ENCODE measurements at regions not wholly inside any gene's neighbourhood (a gene's known extent, or its start where the extent isn't known, plus 50 kb on each side); places are given as distances from the start of the nearest gene placed in this dataset.

- no peak overlapping the region for H3K4me3 ChIP-seq (ENCODE audit: low read depth, low read length)
Observed at GRCh38 chr13:95352486-95352885, 51.2 kb upstream of the ABCC4 start.

- no peak overlapping the region for H3K4me3 ChIP-seq (ENCODE audit: low read depth, low read length)
Observed at GRCh38 chr13:95354156-95354555, 52.9 kb upstream of the ABCC4 start.

GRCh38 chr13:95354680-95355487, 53.6 kb upstream of the ABCC4 start:
- H3K4me3 ChIP-seq (ENCODE audit: low read depth, low read length) = no peak overlapping the region

GRCh38 chr13:95355494-95355893, 54.2 kb upstream of the ABCC4 start:
- H3K4me3 ChIP-seq (ENCODE audit: low read depth, low read length) = no peak overlapping the region

GRCh38 chr13:95356916-95357315, 55.7 kb upstream of the ABCC4 start:
- H3K4me3 ChIP-seq (ENCODE audit: low read depth, low read length) = no peak overlapping the region

GRCh38 chr13:95357875-95358274, 56.6 kb upstream of the ABCC4 start:
- H3K4me3 ChIP-seq (ENCODE audit: low read depth, low read length) = no peak overlapping the region

GRCh38 chr13:95360052-95360451, 58.8 kb upstream of the ABCC4 start:
- no peak overlapping the region for H3K4me3 ChIP-seq (ENCODE audit: low read depth, low read length)

- no peak overlapping the region for H3K4me3 ChIP-seq (ENCODE audit: low read depth, low read length)
Observed at GRCh38 chr13:95360464-95361097, 59.3 kb upstream of the ABCC4 start.

- H3K4me3 ChIP-seq (ENCODE audit: low read depth, low read length) = no peak overlapping the region
Observed at GRCh38 chr13:95361686-95362085, 60.4 kb upstream of the ABCC4 start.

GRCh38 chr13:95362666-95363065, 61.4 kb upstream of the ABCC4 start:
- no peak overlapping the region for H3K4me3 ChIP-seq (ENCODE audit: low read depth, low read length)

- H3K4me3 ChIP-seq (ENCODE audit: low read depth, low read length) = no peak overlapping the region
Observed at GRCh38 chr13:95367309-95367843, 66.1 kb upstream of the ABCC4 start.

- H3K4me3 ChIP-seq (ENCODE audit: low read depth, low read length) = no peak overlapping the region
Observed at GRCh38 chr13:95368998-95369397, 67.7 kb upstream of the ABCC4 start.

- no peak overlapping the region for H3K4me3 ChIP-seq (ENCODE audit: low read depth, low read length)
Observed at GRCh38 chr13:95375706-95376105, 74.5 kb upstream of the ABCC4 start.

GRCh38 chr13:95378603-95379002, 77.4 kb upstream of the ABCC4 start:
- no peak overlapping the region for H3K4me3 ChIP-seq (ENCODE audit: low read depth, low read length)

- H3K4me3 ChIP-seq (ENCODE audit: low read depth, low read length) = no peak overlapping the region
Observed at GRCh38 chr13:95380468-95381211, 79.4 kb upstream of the ABCC4 start.

- no peak overlapping the region for H3K4me3 ChIP-seq (ENCODE audit: low read depth, low read length)
Observed at GRCh38 chr13:95381212-95381527, 79.9 kb upstream of the ABCC4 start.

GRCh38 chr13:95382411-95382810, 81.2 kb upstream of the ABCC4 start:
- H3K4me3 ChIP-seq (ENCODE audit: low read depth, low read length) = no peak overlapping the region

- no peak overlapping the region for H3K4me3 ChIP-seq (ENCODE audit: low read depth, low read length)
Observed at GRCh38 chr13:95382916-95383315, 81.7 kb upstream of the ABCC4 start.

GRCh38 chr13:95385373-95385772, 84.1 kb upstream of the ABCC4 start:
- H3K4me3 ChIP-seq (ENCODE audit: low read depth, low read length) = no peak overlapping the region

GRCh38 chr13:95385798-95386197, 84.5 kb upstream of the ABCC4 start:
- no peak overlapping the region for H3K4me3 ChIP-seq (ENCODE audit: low read depth, low read length)

- no peak overlapping the region for H3K4me3 ChIP-seq (ENCODE audit: low read depth, low read length)
Observed at GRCh38 chr13:95386370-95386769, 85.1 kb upstream of the ABCC4 start.

GRCh38 chr13:95387733-95388207, 86.5 kb upstream of the ABCC4 start:
- no peak overlapping the region for H3K4me3 ChIP-seq (ENCODE audit: low read depth, low read length)

All from iPS-11a (cell line).